HG03520 (cell line): ENCODE measurements at regions not wholly inside any gene's neighbourhood (a gene's known extent, or its start where the extent isn't known, plus 50 kb on each side); places are given as distances from the start of the nearest gene placed in this dataset.

Experiments used
- ATAC-seq: cut with Tn5 transposase; IDR thresholded peaks from one replicate; pipeline ENCODE4 v1.9.1; 2021; ENCODE audit warnings: mild to moderate bottlenecking, moderate library complexity; ENCODE audit not compliant: unreplicated experiment

DNA sequence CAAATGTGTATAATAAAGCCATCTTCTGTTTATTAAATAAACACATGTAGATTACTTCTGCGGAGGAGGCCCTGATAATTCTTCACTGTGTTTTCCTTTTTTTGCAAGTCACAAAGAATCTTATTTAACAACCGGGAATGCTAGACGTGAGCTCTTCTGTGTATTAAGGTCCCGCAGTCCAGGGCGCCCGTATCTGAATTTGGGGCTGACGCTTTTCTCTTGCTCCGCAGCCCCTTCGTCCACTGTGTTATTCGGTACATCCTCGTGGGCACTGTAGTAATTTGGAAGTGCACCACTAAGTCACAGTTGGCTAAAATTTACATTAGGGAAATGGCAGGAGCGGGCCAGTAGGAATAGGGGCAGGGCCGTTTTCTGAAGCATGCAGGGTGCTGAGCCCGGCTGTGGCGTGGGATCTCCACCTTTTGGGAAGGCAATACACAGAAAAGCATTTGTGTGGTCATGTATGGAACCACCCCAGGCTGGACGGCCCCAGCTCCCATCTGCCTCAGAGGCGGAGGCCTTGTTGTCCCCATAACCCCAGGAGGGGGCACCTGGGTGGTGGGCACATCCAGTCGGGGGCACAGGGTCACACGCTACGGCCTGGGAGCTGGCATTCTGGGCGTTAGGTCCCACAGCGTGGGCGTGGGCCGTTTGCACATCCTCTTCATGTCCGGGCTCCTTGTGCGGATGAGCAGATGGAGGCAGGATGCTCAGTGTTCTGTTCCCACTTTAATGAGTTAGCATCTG lies 258.7 kb upstream of the IRX4 start:
- no peak for ATAC-seq

DNA sequence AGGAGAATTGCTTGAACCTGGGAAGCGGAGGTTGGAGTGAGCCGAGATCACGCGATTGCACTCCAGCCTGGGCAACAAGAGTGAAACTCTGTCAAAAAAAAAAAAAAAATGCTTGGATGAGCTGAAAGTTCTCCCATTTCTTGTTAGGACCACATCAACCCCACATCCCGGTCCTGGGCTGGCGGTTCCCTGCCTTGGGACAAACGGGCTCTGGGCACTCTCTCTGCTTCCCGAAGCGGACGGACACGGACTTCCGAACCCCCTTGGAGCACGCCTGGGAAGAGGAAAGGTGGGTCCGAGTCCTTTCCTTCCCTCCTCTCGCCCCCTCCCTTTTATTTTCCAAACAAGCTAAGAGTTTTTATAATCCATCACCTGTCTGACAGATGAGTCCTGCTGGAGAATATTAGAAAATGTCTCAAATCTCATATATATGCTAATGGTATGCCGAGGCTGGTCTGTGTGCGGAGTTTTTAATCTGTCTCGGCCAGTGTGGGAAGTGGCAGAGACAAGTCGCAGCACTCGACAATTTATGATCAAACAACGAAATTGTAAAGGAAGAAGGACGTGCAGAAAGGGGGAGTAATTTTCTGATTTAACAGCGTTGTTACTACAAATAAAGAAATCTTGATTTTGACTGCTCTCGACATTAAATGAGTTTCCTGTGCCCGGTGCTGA lies 257.9 kb upstream of the IRX4 start:
- ATAC-seq: no peak

DNA sequence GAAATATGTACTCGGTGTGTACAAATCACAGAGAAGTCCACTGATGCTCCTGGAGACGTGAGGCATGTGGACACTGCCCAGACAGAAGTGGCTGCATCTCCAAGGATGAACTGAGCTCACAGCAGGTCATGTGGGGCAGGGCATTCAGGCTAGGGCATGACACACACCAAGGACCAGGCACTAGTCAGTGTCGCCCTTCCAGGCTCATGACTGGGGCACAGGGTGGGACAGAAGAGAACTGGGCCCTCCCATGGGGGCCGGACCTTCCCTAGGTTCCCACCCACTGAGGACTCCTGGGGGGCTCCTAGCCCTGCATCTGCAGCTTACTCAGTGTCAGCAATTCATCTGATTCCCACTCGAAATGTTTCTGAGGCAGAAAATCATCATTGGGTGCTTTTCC lies 256.8 kb upstream of the IRX4 start:
- ATAC-seq: no peak

DNA sequence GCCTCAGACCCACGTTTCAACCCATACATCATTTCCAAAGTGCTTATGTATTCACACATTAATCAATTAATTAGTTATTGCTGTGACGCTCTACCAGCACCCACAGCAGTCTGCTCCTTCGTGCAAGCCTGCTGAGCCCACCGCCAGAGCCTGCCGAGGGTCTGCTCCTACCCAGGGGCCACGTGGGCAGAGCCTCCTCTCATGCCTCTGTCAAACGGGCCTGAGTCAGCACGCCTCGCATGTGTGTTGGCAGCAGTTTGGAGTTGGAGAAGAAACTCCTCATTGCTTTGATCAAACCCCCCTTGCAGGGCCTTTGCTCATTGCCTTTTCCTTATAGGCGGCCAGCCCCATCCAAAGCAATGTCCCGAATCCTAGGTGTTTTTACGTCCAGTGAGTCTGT lies 256.2 kb upstream of the IRX4 start:
- ATAC-seq: no peak

GRCh38 chr5:2137444-2138050 lies 254.8 kb upstream of the IRX4 start:
- no peak for ATAC-seq

DNA sequence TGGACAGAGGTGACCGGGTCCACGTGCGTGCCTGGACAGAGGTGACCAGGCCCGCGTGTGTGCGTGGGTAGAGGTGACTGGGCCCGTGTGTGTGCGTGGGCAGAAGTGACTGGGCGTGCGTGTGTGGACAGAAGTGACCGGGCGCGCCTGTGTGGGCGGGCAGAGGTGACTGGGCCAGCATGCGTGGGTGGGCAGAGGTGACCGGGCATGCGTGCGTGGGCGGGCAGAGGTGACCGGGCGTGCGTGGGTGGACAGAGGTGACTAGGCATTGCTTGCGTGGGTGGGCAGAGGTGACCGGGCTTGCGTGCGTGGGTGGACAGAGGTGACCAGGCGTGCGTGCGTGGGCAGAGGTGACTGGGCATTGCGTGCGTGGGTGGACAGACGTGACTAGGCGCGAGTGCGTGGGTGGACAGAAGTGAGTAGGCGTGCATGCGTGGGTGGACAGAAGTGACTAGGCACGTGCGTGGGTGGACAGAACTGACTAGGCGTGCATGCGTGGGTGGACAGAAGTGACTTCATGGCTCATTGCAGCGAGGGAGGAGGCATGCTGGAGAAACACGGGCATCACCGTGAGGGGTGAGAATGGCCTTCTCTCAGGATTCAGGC lies 254.1 kb upstream of the IRX4 start:
- no peak for ATAC-seq

DNA sequence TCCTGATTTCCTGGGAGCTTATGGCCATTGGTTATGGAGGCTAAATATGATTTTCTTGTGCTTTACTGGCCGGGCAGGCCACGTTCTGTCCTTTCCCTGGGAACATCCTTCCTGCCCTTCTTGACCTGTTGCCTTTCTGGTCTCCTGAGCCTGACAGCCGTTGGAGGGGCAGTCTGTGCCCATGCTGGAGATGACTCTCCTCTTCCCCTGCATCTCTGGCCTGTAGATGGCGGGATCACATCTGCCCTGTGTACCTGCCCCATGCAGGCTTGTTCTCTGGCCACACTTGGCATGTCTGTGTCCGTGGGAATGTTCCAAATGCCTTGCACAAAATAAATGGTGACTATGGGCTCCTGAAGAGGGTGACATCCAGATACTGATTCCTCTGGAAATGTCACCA lies 253.1 kb upstream of the IRX4 start:
- no peak for ATAC-seq

DNA sequence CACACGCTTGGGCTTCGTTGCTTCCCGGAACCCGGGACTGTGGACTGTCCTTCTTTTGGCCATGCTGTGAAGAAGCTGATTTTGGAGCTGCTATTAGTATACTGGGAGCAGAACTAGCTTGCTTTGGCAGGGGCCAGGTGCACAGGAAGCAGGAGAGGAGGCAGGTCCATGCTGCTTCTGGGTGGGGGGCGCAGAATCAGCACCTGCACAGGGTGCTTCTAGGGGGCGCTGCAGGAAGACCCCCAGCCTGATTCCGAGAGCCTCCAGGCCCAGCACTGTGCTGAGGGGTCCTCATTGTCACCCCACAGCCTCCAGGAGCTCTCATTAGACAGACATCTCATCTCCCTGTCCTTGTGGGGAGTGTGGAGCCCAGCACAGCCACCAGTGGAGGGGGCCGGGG lies 252.6 kb upstream of the IRX4 start:
- no peak for ATAC-seq

DNA sequence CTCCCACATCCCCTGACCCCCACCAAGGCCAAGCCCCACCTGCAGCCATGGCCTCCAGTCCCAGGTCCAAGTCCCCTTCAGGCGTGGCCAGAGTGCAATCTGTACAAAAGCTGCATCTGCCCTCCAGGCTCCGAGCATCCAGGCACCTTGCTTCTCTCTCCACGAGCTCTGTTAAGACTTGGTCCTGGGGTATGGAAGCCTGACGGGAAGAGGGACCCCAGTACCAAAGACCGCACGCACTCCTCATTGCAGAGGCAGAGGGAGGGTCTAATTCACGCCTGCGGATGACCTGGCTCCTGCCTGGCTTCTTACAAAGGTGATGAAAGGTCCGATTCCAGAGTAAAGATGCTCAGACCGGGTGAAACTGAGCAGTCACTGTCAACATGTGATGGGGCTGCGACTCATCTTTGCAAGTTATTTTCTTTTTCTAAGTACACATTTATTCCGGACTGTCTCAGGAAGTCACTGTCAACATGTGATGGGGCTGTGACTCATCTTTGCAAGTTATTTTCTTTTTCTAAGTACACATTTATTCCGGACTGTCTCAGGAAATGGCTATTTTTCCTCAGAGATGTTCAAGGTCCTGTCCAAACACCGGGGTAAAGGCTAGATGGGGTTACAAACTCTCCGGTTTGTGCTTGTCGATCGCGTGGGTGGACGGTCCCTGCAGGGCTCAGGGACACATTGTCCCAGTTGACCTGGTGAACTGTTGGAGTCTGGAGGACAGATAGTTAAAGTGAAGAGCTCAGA lies 252.0 kb upstream of the IRX4 start:
- no peak for ATAC-seq

- no peak for ATAC-seq
These were observed 251.2 kb upstream of the IRX4 start for GRCh38 chr5:2133936-2134335.

DNA sequence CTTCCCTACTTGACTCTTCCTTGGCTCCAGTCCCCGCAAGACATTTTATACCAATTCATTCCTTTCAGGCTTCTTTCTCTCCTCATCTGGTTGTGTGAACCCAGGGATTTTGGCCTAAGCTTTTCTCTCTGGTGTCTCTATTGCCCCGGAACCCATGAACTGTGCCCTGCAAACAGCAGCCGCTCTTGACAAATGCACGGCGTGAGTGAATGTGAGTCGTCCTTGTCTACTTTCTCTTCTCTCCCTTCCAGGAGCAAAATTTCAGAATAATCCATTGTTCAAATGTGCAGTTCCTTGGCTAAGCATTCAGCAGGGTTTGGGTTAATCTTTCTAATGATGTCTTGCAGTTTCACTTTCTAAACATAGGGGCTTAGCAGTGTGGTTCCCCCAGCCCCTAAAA lies 250.4 kb upstream of the IRX4 start:
- no peak for ATAC-seq

DNA sequence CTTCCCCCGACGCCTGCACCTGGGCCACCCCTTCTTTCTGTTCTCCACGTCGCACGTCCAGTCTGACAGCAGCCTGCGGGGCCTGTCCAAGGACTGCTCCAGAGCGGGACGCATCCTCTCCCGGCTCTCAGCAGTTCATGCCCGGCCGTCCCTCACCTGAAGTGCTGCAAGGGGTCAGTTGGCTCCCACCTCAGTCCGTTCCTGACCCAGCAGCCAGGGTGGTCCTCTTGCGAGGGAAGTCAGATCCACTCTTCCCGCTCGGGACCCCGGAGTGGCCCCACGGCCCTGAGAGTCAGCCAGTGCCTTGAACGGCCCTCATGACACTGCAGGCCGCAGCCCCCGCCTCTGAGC lies 249.7 kb upstream of the IRX4 start:
- no peak for ATAC-seq

DNA sequence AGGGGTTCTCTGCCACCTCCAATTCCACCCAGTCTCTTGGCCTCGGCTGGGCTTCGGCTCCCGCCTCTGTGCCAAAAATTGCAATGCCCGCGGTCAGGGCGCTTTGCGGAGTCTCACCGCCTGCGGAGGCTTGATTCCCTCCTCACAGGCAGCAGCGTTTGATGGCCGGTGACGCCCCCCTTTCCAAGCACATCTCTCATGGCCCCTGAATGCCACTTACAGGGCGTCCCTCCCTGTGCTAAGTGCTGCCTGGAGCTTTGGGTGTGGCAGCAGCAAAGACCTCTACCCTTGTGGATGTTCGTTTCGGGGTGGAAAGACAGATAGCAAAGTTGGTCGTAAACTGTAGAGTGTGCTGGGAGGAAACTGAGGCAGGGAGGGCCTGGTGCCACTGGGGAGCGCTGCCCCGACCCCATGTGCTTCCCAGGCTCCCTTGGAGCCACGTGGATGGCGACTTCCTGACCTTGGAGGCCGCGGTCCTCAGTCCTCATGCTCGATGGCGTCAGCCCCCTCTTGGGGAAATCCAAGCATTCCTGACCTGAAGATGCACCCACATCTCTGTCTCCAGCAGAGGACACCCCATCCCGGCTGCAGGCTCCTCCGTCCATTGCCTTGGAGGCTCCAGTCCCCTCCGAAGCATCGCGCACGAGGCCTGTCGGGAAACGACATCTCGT lies 249.2 kb upstream of the IRX4 start:
- ATAC-seq: no peak

DNA sequence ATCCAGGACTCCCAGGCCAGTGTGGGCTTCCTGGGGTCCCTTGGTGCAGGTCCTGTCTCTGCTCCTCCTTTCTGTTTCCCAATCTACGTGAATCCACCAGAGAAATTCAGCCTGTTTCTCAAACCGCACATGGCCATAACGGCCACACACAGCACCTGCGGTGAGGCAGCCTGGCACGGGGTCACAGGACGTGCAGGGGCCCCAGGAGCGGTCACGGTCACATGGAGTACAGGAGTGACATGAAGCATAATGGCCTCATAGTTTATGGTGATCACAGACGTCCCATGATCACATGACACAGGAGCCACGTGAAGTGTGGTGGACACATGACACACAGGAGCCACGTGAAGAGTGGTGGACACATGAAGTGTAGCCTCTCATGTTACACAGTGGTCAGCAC lies 248.5 kb upstream of the IRX4 start:
- ATAC-seq: no peak

DNA sequence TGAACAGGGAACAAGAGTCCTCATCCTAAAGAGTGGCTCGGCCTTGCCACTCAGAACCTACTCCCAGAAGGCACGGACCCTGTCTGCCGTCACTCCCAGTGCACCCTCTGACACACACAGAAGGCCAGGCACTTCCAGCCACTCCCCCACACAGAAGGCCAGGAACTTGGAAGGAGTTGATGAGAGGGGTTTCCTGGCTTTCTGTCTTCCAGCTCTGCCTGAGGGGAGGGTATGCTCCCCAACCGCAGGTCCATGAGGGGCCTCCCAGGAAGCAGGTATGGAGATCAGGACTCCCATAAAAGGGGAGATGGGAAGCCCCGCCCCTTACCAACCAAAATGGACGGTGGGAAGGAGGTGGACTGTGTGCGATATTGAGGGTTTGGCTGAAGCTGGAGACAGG lies 247.6 kb upstream of the IRX4 start:
- no peak for ATAC-seq

GRCh38 chr5:2129568-2130272 lies 247.0 kb upstream of the IRX4 start:
- no peak for ATAC-seq

DNA sequence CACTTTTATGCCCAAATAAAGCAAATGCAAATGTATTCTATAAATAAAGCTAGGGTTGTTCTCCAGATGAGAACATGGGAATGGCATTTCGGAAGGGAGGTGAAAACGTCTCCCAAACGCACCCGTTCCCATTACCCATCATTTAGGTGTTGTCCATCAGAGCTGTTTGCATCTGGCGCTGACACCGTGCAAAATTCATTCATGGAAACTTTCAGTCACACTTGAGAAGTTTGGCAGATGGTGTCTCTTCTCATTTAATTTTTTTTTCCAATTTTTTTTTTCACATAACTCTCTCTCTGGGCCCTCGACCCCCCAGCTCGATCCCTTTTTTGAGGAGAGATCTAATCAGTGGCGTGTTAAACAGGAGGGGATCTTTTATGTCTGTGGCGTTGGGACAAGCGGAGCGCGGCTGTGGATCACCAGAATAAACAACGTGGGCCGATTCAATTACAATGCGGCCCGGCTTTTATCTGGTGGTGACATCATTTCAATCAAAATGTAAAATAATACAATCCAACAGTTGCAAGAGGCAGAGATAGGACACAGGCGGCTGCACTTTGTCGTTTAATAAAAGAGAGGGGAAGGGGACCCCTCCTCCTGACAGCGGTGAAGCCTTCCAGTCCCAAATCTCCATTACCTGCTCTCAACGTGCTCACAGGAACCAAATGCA lies 246.1 kb upstream of the IRX4 start:
- no peak for ATAC-seq

DNA sequence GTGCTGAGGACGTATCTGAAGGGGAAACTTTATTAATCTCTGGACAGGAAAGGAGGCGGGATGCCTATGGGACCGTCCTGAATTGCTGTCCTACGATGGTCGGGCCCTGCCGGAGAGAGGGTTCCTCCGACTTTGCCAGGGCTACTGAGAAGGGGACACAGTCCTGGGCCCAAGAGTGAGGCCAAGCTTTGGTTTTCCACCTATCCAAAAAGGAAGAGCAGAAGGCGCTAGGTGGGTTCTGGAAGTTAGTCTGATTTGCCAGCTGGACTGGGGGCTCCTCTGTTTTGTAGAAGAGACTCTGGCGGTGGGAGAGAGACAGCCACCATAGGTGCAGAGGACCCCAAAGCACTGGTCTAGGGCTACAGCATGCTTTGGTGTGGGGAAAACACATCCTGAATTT lies 243.8 kb upstream of the IRX4 start:
- ATAC-seq: no peak

- no peak for ATAC-seq
These were observed 243.2 kb upstream of the IRX4 start for GRCh38 chr5:2125901-2126265.
